Muscle layer of duodenum (tissue), 2 donors: ENCODE measurements at regions not wholly inside any gene's neighbourhood (a gene's known extent, or its start where the extent isn't known, plus 50 kb on each side); places are given as distances from the start of the nearest gene placed in this dataset.

Source experiments
- H3K27ac ChIP-seq: one replicate; pipeline ENCODE4 v1.7.0; 2013; ENCODE audit warnings: mild to moderate bottlenecking, low read length
- H3K27me3 ChIP-seq: one replicate; pipeline ENCODE4 v1.7.0; 2013; ENCODE audit warnings: low read depth, mild to moderate bottlenecking, control low read depth, low read length
- H3K36me3 ChIP-seq, 2 donors: one replicate each; pipeline ENCODE4 v1.7.0; 2013; ENCODE audit warnings: low read length in 2 of 2, control low read depth in 1 of 2, mild to moderate bottlenecking in 1 of 2; ENCODE audit not compliant: insufficient read depth in 2 of 2, control insufficient read depth in 1 of 2
- H3K4me1 ChIP-seq, 2 donors: one replicate each; pipeline ENCODE4 v1.7.0; 2013; ENCODE audit warnings: low read length in 2 of 2, mild to moderate bottlenecking in 2 of 2, control low read depth in 1 of 2, moderate library complexity in 1 of 2; ENCODE audit not compliant: insufficient read depth in 2 of 2, control insufficient read depth in 1 of 2
- H3K4me3 ChIP-seq, 2 donors: one replicate each; pipeline ENCODE4 v1.7.0; 2013; ENCODE audit warnings: low read length in 2 of 2, low read depth in 1 of 2, mild to moderate bottlenecking in 1 of 2
- H3K9me3 ChIP-seq, 2 donors: one replicate each; pipeline ENCODE4 v1.7.0; 2013; ENCODE audit warnings: low read length in 2 of 2, control low read depth in 1 of 2, mild to moderate bottlenecking in 1 of 2; ENCODE audit not compliant: control insufficient read depth in 1 of 2
- donor health status: healthy.

GRCh38 chr1:202067188-202067974 lies 55.3 kb upstream of the GPR37L1 start:
- no peaks in the 10 kb centered on the region for H3K36me3 ChIP-seq
- no peak overlapping the region for H3K4me3 ChIP-seq
- H3K9me3 ChIP-seq: no peaks in the 10 kb centered on the region
- no peaks in the 10 kb centered on the region for H3K27me3 ChIP-seq
- H3K27ac ChIP-seq: no peak overlapping the region
- no peaks in the 10 kb centered on the region for H3K4me1 ChIP-seq

- H3K27ac ChIP-seq: no peak overlapping the region
- no peaks in the 10 kb centered on the region for H3K9me3 ChIP-seq
- no peaks in the 10 kb centered on the region for H3K4me1 ChIP-seq
- no peak overlapping the region for H3K4me3 ChIP-seq
- H3K27me3 ChIP-seq: no peaks in the 10 kb centered on the region
- no peaks in the 10 kb centered on the region for H3K36me3 ChIP-seq
Observed at GRCh38 chr1:202068596-202068995, 54.1 kb upstream of the GPR37L1 start.

GRCh38 chr1:202069662-202070061 lies 53.1 kb upstream of the GPR37L1 start:
- Histone ChIP-seq H3K4me1 (no peaks in the 10 kb centered on the region), H3K27me3 (no peaks in the 10 kb centered on the region), H3K27ac (no peak overlapping the region), H3K9me3 (no peaks in the 10 kb centered on the region), H3K4me3 (no peak overlapping the region), H3K36me3 (no peaks in the 10 kb centered on the region)

GRCh38 chr1:202072211-202072765 lies 50.4 kb upstream of the GPR37L1 start:
- peak overlapping the region; percentile 45 for H3K27ac ChIP-seq
- H3K36me3 ChIP-seq: no peaks in the 10 kb centered on the region
- no peak overlapping the region for H3K4me3 ChIP-seq
- H3K9me3 ChIP-seq: no peaks in the 10 kb centered on the region
- H3K4me1 ChIP-seq: no peaks in the 10 kb centered on the region
- H3K27me3 ChIP-seq: no peaks in the 10 kb centered on the region
